Psoas muscle (tissue), 7 donors: ENCODE measurements at regions not wholly inside any gene's neighbourhood (a gene's known extent, or its start where the extent isn't known, plus 50 kb on each side); places are given as distances from the start of the nearest gene placed in this dataset.

Experiments
- ATAC-seq, 4 donors: fragments of 200-7000 bp; cut with Tn5 transposase; one replicate each; pipeline ENCODE4 v1.9.1; 2020; ENCODE audit warnings: moderate library complexity in 3 of 4, mild to moderate bottlenecking in 2 of 4
- DNase-seq, 2 donors: peaks; one replicate each; pipeline ENCODE4 v3.0.0-alpha.2; 2020
- H3K27ac ChIP-seq: fragments of 200-600 bp; one replicate; pipeline ENCODE4 v1.8.0; 2022
- H3K27me3 ChIP-seq, 3 donors: fragments of 200-600 bp in 1 of 3; one replicate each; pipeline versions ENCODE4 v1.6.1 to v1.8.0; 2013 to 2022; ENCODE audit warnings: low read length in 2 of 3, mild to moderate bottlenecking in 2 of 3, moderate library complexity in 1 of 3; ENCODE audit not compliant: insufficient read depth in 3 of 3
- H3K36me3 ChIP-seq, 2 donors: fragments of 200-600 bp in 1 of 2; one replicate each; pipeline versions ENCODE4 v1.6.1 to v1.8.0; 2013 to 2022; ENCODE audit warnings: low read depth in 1 of 2, mild to moderate bottlenecking in 1 of 2, moderate library complexity in 1 of 2; ENCODE audit not compliant: insufficient read depth in 1 of 2
- H3K4me1 ChIP-seq: fragments of 200-600 bp; one replicate; pipeline ENCODE4 v1.8.0; 2022
- H3K4me3 ChIP-seq: fragments of 200-600 bp; one replicate; pipeline ENCODE4 v1.8.0; 2022; ENCODE audit warnings: mild to moderate bottlenecking
- H3K9me3 ChIP-seq: fragments of 200-600 bp; one replicate; pipeline ENCODE4 v1.8.0; 2022
- CTCF ChIP-seq: fragments of 200-600 bp; IDR thresholded peaks from one replicate; pipeline ENCODE4 v1.8.0; 2022; ENCODE audit warnings: antibody characterized with exemption
- WGBS, 3 donors: extraction: QIAGEN DNeasy Blood & Tissue Kit; methylation state at CpG; one replicate each; pipeline versions ENCODE4 v1.1.6 to v1.1.7; 2013; 5-methylcytosine and 5-hydroxymethylcytosine counted together
- intact Hi-C, 2 donors: fragments of 100-400 bp; cut with DNase I; formaldehyde crosslinking; loops; one replicate each; pipeline versions ENCODE4 v1.11.0 to v1.14.2; 2022
- donor health status: healthy with polysubstance abuse.
- donor health status: DM: no; HTN: no; CAD: no; lungs with moderate emphysema.
- donor health status: Bipolar disorder and iron deficiency.
- donor health status: healthy.
- donor health status: DM: yes; HTN: yes; CAD: no.
- donor health status: DM: no; HTN: no; CAD: no.
- donor health status: DM: yes; HTN: yes; CAD: no.

GRCh38 chr11:80009081-80009480 is 568.3 kb upstream of the TENM4 start:
- H3K4me1 ChIP-seq: no peaks in the 10 kb centered on the region
- H3K36me3 ChIP-seq: no peaks in the 10 kb centered on the region
- no peak overlapping the region for H3K27ac ChIP-seq
- TF ChIP-seq CTCF: no peak
- H3K4me3 ChIP-seq: no peak overlapping the region
- ATAC-seq (no peak), DNase-seq (no peak)
- no peaks in the 10 kb centered on the region for H3K27me3 ChIP-seq
- 91 to 93% (median 92%) methylated on average over 3 of the region's 3 CpGs for WGBS, 3 donors
- H3K9me3 ChIP-seq: no peaks in the 10 kb centered on the region
- intact Hi-C loops: no loop called here

DNA sequence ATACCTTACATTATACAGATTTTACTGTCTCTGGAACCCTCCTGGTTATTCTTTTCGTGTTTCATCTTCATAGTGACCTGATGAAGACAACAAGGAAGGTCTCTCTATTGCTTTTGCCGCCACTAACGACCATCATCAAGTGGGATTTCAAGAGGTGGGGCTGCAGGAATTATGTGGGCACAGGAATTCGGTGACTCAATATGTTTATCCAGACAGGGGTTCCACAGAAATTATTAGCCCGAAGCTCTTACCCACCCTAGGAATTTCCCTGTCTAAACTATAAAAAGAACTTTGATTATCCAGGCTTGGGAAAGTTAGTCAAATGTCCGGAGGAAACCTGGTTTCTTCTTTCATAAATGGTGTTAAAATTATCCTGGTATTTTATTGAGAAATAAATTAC is 566.8 kb upstream of the TENM4 start:
- TF ChIP-seq CTCF: no peak
- WGBS, 3 donors: 53 to 58% (median 53%) methylated on average over 6 of the region's 6 CpGs
- intact Hi-C loops: no loop called here
- Histone ChIP-seq H3K27ac (no peak overlapping the region), H3K9me3 (no peaks in the 10 kb centered on the region), H3K4me3 (no peak overlapping the region), H3K27me3 (no peaks in the 10 kb centered on the region), H3K36me3 (no peaks in the 10 kb centered on the region), H3K4me1 (no peaks in the 10 kb centered on the region)
- DNase-seq (no peak), ATAC-seq (no peak)

DNA sequence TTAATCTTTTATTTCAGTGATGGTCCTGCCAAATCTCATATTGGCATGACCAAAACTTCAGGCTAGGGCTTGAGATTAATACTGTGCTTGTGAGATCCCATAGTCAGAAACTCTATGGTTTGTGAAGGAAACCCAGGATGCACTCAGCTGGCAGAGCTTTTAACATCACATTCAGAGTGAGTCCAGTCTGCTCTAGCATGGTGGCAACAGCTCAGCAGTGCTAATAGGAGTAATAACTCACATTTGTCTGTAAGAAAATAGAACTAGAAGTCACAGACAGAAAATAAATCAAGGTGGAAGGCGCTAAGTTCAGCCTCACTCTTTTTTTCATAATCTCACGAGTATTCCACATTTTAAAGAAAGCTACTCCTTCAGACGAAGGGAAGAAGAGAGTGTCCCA is 549.3 kb upstream of the TENM4 start:
- H3K4me3 ChIP-seq: no peak overlapping the region
- 42 to 53% (median 52%) methylated on average over 3 of the region's 3 CpGs for WGBS, 3 donors

GRCh38 chr11:79982185-79982584 is 541.4 kb upstream of the TENM4 start:
- Histone ChIP-seq H3K4me1 (no peaks in the 10 kb centered on the region), H3K36me3 (no peaks in the 10 kb centered on the region), H3K27ac (no peak overlapping the region), H3K9me3 (no peaks in the 10 kb centered on the region), H3K4me3 (no peak overlapping the region), H3K27me3 (no peaks in the 10 kb centered on the region)
- WGBS, 3 donors: 74 to 84% (median 75%) methylated on average over 4 of the region's 4 CpGs
- ATAC-seq: no peak
- intact Hi-C loops: no loop called here
- no peak for TF ChIP-seq CTCF
- no peak for DNase-seq

More for the DNA sequence above, 549.3 kb upstream of the TENM4 start:
- H3K9me3 ChIP-seq: no peaks in the 10 kb centered on the region
- no peaks in the 10 kb centered on the region for H3K4me1 ChIP-seq
- no peak overlapping the region for H3K27ac ChIP-seq
- no peak for TF ChIP-seq CTCF
- no peak for ATAC-seq
- intact Hi-C loops: no loop called here
- DNase-seq: no peak
- H3K36me3 ChIP-seq: no peaks in the 10 kb centered on the region
- H3K27me3 ChIP-seq: no peaks in the 10 kb centered on the region

DNA sequence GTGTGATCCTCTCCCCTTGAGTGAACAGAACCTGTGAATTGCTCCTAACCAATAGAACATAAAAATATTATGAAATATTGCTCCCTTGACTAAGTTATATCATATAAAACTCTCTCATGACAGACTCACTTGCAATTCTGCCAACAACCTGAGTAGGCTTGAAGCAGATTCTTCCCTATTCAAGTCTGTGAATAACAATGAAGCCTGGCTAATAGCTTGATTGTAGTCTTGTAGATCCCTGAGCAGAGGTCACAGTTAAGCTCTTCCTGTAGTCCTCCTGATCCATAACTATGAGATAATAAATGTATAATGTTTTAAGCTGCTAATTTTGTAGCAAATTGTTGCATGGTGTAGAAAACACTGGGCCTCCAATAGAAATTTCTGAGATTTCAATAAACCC is 540.1 kb upstream of the TENM4 start:
- no peaks in the 10 kb centered on the region for H3K9me3 ChIP-seq
- H3K36me3 ChIP-seq: no peaks in the 10 kb centered on the region
- intact Hi-C loops: no loop called here
- no peak for TF ChIP-seq CTCF
- H3K4me3 ChIP-seq: no peak overlapping the region
- no peaks in the 10 kb centered on the region for H3K27me3 ChIP-seq
- no peaks in the 10 kb centered on the region for H3K4me1 ChIP-seq
- no peak for ATAC-seq
- H3K27ac ChIP-seq: no peak overlapping the region
- DNase-seq: no peak
